ENCODE measurements at regions not wholly inside any gene's neighbourhood (a gene's known extent, or its start where the extent isn't known, plus 50 kb on each side); places are given as distances from the start of the nearest gene placed in this dataset.

DNA sequence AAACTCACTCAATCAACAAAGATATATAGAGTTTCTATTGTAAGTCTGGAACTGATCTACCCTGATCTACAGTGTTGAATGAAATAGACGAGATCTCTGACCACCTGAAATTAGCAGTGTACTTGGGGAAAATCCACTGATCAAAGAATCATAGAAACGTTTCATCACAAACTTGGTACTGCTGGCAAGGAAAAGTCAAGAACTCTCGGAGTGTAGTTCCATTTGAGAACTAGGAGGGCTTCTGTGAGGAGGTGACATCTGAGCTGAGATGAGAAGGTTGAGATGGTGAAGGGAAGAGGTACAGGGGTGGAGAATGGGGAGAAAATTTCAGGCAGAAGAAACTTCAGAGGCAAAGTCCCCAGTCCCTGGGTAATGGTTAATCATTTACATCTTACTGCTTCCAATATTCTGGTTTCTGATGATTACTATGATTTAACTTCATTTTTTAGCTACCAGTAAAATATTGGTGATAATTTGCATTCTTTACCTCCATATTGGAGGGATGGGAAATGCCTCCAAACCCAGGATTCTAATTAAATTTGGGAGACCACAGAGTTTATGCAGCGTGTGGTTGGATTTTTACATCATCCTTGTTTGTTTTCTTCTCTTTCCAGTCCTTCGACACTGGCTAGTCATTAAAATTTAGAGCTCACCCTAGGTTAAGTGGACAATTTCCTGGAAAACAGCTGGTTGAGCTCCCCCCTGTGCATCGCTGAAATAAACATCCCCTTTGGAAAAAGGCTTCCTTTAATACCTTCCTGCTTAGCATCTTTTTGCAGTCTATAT is 191.9 kb downstream of the BCAS1 start:
- TF ChIP-seq, protein P1, sequence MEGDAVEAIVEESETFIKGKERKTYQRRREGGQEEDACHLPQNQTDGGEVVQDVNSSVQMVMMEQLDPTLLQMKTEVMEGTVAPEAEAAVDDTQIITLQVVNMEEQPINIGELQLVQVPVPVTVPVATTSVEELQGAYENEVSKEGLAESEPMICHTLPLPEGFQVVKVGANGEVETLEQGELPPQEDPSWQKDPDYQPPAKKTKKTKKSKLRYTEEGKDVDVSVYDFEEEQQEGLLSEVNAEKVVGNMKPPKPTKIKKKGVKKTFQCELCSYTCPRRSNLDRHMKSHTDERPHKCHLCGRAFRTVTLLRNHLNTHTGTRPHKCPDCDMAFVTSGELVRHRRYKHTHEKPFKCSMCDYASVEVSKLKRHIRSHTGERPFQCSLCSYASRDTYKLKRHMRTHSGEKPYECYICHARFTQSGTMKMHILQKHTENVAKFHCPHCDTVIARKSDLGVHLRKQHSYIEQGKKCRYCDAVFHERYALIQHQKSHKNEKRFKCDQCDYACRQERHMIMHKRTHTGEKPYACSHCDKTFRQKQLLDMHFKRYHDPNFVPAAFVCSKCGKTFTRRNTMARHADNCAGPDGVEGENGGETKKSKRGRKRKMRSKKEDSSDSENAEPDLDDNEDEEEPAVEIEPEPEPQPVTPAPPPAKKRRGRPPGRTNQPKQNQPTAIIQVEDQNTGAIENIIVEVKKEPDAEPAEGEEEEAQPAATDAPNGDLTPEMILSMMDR (conservative IDR thresholded peaks at IDR 0.05; ENCODE audit: low read length) = no peak
- no peak overlapping the region for H3K4me3 ChIP-seq (ENCODE audit: low read length)
- no peak for DNase-seq (ENCODE audit: low read depth)

DNA sequence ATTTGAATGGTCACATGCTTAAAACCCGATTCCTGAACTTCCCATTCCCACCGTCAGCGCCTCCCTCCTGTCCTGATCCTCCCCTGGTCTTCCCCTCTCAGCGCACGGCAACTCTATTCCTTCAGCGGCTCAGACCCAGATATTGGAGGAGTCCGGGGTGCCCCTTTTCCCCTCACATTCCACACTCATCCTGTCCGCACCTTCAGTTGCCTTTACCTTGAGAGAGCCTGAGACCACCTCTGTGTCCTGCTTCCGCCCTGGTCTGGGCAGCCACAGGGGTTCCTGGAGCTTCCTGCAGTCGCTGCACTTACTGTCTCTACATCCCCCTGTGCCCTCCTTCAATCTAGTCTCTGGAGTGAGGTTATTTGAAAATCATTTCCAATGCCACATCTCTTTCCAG is 193.4 kb downstream of the BCAS1 start:
- H3K4me3 ChIP-seq (ENCODE audit: low read length) = no peak overlapping the region
- DNase-seq (ENCODE audit: low read depth) = no peak
- TF ChIP-seq, protein P1 (conservative IDR thresholded peaks at IDR 0.05; ENCODE audit: low read length) = no peak

DNA sequence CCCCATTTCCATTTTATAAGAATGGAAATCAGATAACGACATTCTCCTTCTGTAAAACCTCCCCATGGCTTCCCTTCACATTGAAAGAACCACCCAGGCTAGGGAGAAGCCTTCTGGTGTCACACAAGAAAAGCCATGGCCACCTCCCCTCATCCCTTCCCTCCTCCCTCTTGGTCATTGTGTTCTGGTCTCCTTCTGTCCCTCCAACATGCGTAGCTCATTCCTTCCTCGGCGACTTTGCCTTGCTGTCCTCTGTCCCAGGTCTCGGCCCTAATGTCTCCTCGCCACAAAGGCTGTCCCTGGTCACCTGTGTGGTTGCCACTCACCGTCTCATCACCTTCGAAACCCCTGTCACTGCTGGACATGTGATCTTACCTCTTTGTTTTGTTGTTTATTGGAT is 193.9 kb downstream of the BCAS1 start:
- no peak overlapping the region for H3K4me3 ChIP-seq (ENCODE audit: low read length)
- TF ChIP-seq, protein P1 (conservative IDR thresholded peaks at IDR 0.05; ENCODE audit: low read length) = no peak
- DNase-seq (ENCODE audit: low read depth) = no peak

DNA sequence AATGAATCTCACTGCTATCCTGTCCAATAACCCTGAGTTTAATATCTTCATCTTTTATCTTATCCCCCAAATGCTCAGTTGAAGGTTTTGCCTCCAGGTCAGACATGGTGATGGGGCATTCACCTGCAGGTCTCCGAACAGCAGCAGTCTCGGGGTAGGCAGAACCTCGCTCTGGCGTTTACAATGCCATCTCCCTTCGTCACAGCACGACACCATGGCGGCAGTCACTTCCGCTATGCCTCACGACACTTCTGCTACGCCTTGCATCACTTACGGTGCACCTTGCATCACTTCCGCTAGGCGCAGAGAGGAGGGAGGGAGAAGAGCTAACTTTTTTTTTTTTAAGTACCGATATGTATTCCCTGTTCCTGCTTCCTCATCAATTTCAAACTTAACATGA is 194.9 kb downstream of the BCAS1 start:
- no peak overlapping the region for H3K4me3 ChIP-seq (ENCODE audit: low read length)
- TF ChIP-seq, protein P1 (conservative IDR thresholded peaks at IDR 0.05; ENCODE audit: low read length) = no peak
- no peak for DNase-seq (ENCODE audit: low read depth)

DNA sequence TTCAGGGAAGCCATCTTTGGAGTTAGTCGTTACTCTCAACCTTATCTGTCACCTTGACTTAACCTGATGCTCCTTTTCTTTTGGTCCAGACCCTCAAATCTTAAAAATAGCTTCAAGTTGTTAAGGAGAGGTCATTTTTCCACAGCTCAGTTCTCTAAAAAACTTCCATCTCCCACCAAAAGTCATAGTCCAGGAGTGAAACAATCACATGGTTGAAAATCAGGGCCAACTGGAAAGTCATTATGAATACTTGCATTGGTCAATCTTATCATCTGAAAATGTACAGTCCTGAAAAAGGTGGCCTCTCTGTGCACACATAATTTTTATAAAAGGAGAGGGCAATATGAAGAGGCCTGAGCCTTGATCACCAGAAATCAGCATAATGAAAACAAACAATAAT is 195.7 kb downstream of the BCAS1 start:
- no peak overlapping the region for H3K4me3 ChIP-seq (ENCODE audit: low read length)
- DNase-seq (ENCODE audit: low read depth) = no peak
- TF ChIP-seq, protein P1 (conservative IDR thresholded peaks at IDR 0.05; ENCODE audit: low read length) = no peak

DNA sequence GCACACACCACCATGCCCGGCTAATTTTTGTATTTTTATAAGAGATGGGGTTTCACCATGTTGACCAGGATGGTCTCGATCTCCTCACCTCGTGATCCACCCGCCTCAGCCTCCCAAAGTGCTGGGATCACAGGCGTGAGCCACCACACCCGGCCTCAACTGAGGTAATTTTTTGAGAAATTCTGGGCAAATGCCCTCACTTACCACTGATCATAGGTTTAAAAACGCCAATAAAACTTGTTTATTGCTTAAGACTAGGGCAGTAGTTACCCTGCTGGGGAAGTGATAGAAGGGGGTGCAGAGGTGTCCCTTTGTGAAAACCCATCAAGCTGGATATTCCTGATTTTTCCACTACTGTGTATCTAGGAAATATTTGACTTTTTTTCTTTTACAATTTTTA is 196.3 kb downstream of the BCAS1 start:
- DNase-seq (ENCODE audit: low read depth) = no peak
- H3K4me3 ChIP-seq (ENCODE audit: low read length) = no peak overlapping the region
- TF ChIP-seq, protein P1 (conservative IDR thresholded peaks at IDR 0.05; ENCODE audit: low read length) = no peak

DNA sequence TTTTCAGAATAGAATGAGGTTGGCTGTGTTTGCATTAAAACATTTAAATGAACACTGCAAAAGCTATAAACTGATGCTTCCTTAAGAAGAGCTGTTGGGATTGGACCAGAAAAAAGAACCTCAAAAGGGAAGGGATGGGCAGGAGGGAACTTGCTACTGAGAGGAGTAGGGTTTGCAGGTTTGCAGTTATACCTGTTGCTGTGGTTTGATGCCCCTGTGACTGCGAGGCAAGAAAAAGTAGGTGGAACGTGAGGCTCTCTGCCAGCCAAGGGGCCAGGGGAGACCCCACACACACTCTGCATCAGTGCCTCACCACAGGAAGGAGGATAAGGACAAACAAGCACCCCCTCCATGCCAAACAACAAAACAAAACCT is 197.2 kb downstream of the BCAS1 start:
- TF ChIP-seq, protein P1 (conservative IDR thresholded peaks at IDR 0.05; ENCODE audit: low read length) = no peak
- DNase-seq (ENCODE audit: low read depth) = no peak
- H3K4me3 ChIP-seq (ENCODE audit: low read length) = no peak overlapping the region
